GM23338 (cell line): ENCODE measurements at regions not wholly inside any gene's neighbourhood (a gene's known extent, or its start where the extent isn't known, plus 50 kb on each side); places are given as distances from the start of the nearest gene placed in this dataset.

Experiments used
- ATAC-seq: fragments of 200-7000 bp; cut with Tn5 transposase; 3 replicates; pipeline ENCODE4 v1.9.1; 2020
- DNase-seq: peaks from one replicate; pipeline ENCODE4 v3.0.0-alpha.2; 2015; ENCODE audit warnings: low spot score
- H2AFZ ChIP-seq: fragments of 200-600 bp; sonication (generic); 2 replicates; pipeline ENCODE4 v1.8.0; 2016; ENCODE audit warnings: antibody characterized with exemption, mild to moderate bottlenecking, moderate library complexity
- H3F3A ChIP-seq: fragments of 200-600 bp; sonication (generic); replicated peaks from 2 replicates; pipeline ENCODE4 v1.8.0; 2017; ENCODE audit warnings: antibody characterized with exemption, mixed run types, low read depth
- H3K27ac ChIP-seq: fragments of 200-600 bp; sonication (generic); 2 replicates; pipeline ENCODE4 v1.6.1; 2016; ENCODE audit warnings: low read depth
- H3K27me3 ChIP-seq: fragments of 200-600 bp; sonication (generic); 2 replicates; pipeline ENCODE4 v1.8.0; 2016; ENCODE audit warnings: mild to moderate bottlenecking, mixed run types, moderate library complexity; ENCODE audit not compliant: insufficient read depth
- H3K36me3 ChIP-seq: fragments of 200-600 bp; sonication (generic); 2 replicates; pipeline ENCODE4 v1.8.0; 2016; ENCODE audit warnings: mild to moderate bottlenecking; ENCODE audit not compliant: insufficient read depth
- H3K4me1 ChIP-seq: fragments of 200-600 bp; sonication (generic); 2 replicates; pipeline ENCODE4 v1.8.0; 2016; ENCODE audit warnings: mild to moderate bottlenecking, moderate library complexity; ENCODE audit not compliant: insufficient read depth
- H3K4me2 ChIP-seq: fragments of 200-600 bp; sonication (generic); 2 replicates; pipeline ENCODE4 v1.7.1; 2017; ENCODE audit warnings: mixed run types
- H3K4me3 ChIP-seq: fragments of 200-600 bp; sonication (generic); 2 replicates; pipeline ENCODE4 v1.6.1; 2016; ENCODE audit warnings: mixed run types
- H3K79me2 ChIP-seq: fragments of 200-600 bp; sonication (generic); replicated peaks from 2 replicates; pipeline ENCODE4 v1.8.0; 2017; ENCODE audit warnings: mild to moderate bottlenecking; ENCODE audit not compliant: insufficient read depth
- H3K9me2 ChIP-seq: fragments of 200-600 bp; sonication (generic); 2 replicates; pipeline ENCODE4 v1.8.0; 2017; ENCODE audit not compliant: insufficient read depth
- H4K20me1 ChIP-seq: fragments of 200-600 bp; sonication (generic); replicated peaks from 2 replicates; pipeline ENCODE4 v1.8.0; 2017; ENCODE audit warnings: mild to moderate bottlenecking; ENCODE audit not compliant: insufficient read depth
- H3K27ac Mint-ChIP-seq: 2 replicates; pipeline ENCODE4 v1.8.0; 2020; ENCODE audit warnings: inconsistent platforms, mild to moderate bottlenecking, moderate library complexity, mixed read lengths
- H3K27me3 Mint-ChIP-seq: 3 replicates; pipeline ENCODE4 v1.8.0; 2022; ENCODE audit warnings: low read depth, mild to moderate bottlenecking, moderate library complexity, mixed read lengths, inconsistent platforms; ENCODE audit not compliant: insufficient read depth, poor library complexity
- H3K36me3 Mint-ChIP-seq: 3 replicates; pipeline ENCODE4 v1.8.0; 2021; ENCODE audit warnings: low read depth, mild to moderate bottlenecking, inconsistent platforms, moderate library complexity, mixed read lengths
- H3K4me1 Mint-ChIP-seq: 3 replicates; pipeline ENCODE4 v1.8.0; 2020; ENCODE audit warnings: mild to moderate bottlenecking, inconsistent platforms, mixed read lengths
- H3K4me3 Mint-ChIP-seq: 3 replicates; pipeline ENCODE4 v1.8.0; 2021; ENCODE audit warnings: moderate library complexity, mild to moderate bottlenecking, inconsistent platforms, mixed read lengths
- H3K9me3 Mint-ChIP-seq: 3 replicates; pipeline ENCODE4 v1.8.0; 2020; ENCODE audit warnings: moderate library complexity, mild to moderate bottlenecking, inconsistent platforms, mixed read lengths
- CREB1 ChIP-seq: fragments of 250-450 bp; sonication (Bioruptor Pico); IDR thresholded peaks from 2 replicates; pipeline ENCODE4 v1.5.0; 2020; ENCODE audit warnings: low read depth, mild to moderate bottlenecking, moderate library complexity
- NANOG ChIP-seq: IDR thresholded peaks from 2 replicates; pipeline ENCODE4 v1.6.1; 2016; ENCODE audit warnings: antibody characterized with exemption, borderline replicate concordance
- STAT1 ChIP-seq: IDR thresholded peaks from one replicate; pipeline ENCODE4 v1.6.1; 2016; ENCODE audit warnings: antibody characterized with exemption; ENCODE audit not compliant: unreplicated experiment
- ZNF114 ChIP-seq: fragments of 250-450 bp; sonication (Bioruptor Pico); IDR thresholded peaks from 2 replicates; pipeline ENCODE4 v1.5.0; 2020; ENCODE audit warnings: mild to moderate bottlenecking, moderate library complexity
- TF ChIP-seq, protein P1 (sequence below): fragments of 250-450 bp; sonication (Bioruptor Pico); IDR thresholded peaks from 2 replicates; pipeline ENCODE4 v1.5.0; 2020; ENCODE audit warnings: mild to moderate bottlenecking, moderate library complexity

- ATAC-seq: no peak
- no peak overlapping the region for H3K27ac Mint-ChIP-seq
These were observed 200.2 kb upstream of the ZNF217 start for GRCh38 chr20:53793783-53794383.

More at GRCh38 chr20:53793783-53794383, 200.2 kb upstream of the ZNF217 start:
- Histone ChIP-seq H3K27me3 (no peaks in the 10 kb centered on the region), H2AFZ (peak overlapping the region; percentile 88), H3K9me2 (no peaks in the 10 kb centered on the region), H3F3A (no peaks in the 10 kb centered on the region), H3K79me2 (no peaks in the 10 kb centered on the region), H3K4me1 (peaks cover 22% of the 10 kb centered on the region), H3K36me3 (no peaks in the 10 kb centered on the region), H3K4me3 (no peak overlapping the region), H4K20me1 (no peaks in the 10 kb centered on the region), H3K27ac (no peak overlapping the region), H3K4me2 (no peak overlapping the region)
- TF ChIP-seq, protein P1, sequence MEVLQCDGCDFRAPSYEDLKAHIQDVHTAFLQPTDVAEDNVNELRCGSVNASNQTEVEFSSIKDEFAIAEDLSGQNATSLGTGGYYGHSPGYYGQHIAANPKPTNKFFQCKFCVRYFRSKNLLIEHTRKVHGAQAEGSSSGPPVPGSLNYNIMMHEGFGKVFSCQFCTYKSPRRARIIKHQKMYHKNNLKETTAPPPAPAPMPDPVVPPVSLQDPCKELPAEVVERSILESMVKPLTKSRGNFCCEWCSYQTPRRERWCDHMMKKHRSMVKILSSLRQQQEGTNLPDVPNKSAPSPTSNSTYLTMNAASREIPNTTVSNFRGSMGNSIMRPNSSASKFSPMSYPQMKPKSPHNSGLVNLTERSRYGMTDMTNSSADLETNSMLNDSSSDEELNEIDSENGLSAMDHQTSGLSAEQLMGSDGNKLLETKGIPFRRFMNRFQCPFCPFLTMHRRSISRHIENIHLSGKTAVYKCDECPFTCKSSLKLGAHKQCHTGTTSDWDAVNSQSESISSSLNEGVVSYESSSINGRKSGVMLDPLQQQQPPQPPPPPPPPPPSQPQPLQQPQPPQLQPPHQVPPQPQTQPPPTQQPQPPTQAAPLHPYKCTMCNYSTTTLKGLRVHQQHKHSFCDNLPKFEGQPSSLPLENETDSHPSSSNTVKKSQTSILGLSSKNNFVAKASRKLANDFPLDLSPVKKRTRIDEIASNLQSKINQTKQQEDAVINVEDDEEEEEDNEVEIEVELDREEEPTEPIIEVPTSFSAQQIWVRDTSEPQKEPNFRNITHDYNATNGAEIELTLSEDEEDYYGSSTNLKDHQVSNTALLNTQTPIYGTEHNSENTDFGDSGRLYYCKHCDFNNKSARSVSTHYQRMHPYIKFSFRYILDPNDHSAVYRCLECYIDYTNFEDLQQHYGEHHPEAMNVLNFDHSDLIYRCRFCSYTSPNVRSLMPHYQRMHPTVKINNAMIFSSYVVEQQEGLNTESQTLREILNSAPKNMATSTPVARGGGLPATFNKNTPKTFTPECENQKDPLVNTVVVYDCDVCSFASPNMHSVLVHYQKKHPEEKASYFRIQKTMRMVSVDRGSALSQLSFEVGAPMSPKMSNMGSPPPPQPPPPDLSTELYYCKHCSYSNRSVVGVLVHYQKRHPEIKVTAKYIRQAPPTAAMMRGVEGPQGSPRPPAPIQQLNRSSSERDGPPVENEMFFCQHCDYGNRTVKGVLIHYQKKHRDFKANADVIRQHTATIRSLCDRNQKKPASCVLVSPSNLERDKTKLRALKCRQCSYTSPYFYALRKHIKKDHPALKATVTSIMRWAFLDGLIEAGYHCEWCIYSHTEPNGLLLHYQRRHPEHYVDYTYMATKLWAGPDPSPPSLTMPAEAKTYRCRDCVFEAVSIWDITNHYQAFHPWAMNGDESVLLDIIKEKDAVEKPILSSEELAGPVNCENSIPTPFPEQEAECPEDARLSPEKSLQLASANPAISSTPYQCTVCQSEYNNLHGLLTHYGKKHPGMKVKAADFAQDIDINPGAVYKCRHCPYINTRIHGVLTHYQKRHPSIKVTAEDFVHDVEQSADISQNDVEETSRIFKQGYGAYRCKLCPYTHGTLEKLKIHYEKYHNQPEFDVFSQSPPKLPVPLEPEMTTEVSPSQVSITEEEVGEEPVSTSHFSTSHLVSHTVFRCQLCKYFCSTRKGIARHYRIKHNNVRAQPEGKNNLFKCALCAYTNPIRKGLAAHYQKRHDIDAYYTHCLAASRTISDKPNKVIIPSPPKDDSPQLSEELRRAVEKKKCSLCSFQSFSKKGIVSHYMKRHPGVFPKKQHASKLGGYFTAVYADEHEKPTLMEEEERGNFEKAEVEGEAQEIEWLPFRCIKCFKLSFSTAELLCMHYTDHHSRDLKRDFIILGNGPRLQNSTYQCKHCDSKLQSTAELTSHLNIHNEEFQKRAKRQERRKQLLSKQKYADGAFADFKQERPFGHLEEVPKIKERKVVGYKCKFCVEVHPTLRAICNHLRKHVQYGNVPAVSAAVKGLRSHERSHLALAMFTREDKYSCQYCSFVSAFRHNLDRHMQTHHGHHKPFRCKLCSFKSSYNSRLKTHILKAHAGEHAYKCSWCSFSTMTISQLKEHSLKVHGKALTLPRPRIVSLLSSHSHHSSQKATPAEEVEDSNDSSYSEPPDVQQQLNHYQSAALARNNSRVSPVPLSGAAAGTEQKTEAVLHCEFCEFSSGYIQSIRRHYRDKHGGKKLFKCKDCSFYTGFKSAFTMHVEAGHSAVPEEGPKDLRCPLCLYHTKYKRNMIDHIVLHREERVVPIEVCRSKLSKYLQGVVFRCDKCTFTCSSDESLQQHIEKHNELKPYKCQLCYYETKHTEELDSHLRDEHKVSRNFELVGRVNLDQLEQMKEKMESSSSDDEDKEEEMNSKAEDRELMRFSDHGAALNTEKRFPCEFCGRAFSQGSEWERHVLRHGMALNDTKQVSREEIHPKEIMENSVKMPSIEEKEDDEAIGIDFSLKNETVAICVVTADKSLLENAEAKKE (CRISPR knock-in tag): no peak
- TF ChIP-seq CREB1: no peak
- TF ChIP-seq NANOG: no peak
- TF ChIP-seq STAT1: no peak
- no peak for TF ChIP-seq ZNF114
- H3K4me3 Mint-ChIP-seq: no peak overlapping the region
- no peaks in the 10 kb centered on the region for H3K9me3 Mint-ChIP-seq
- H3K27me3 Mint-ChIP-seq: peaks cover 3% of the 10 kb centered on the region
- H3K4me1 Mint-ChIP-seq: peaks cover 26% of the 10 kb centered on the region
- DNase-seq: no peak
- peaks cover 4% of the 10 kb centered on the region; the same call in 1 of the 3 replicates for H3K36me3 Mint-ChIP-seq
